GM04504 (cell line): ENCODE measurements at regions not wholly inside any gene's neighbourhood (a gene's known extent, or its start where the extent isn't known, plus 50 kb on each side); places are given as distances from the start of the nearest gene placed in this dataset.

Experiments
- DNase-seq: peaks from one replicate; pipeline ENCODE4 v3.0.0-alpha.2; 2012; ENCODE audit warnings: low read depth

DNA sequence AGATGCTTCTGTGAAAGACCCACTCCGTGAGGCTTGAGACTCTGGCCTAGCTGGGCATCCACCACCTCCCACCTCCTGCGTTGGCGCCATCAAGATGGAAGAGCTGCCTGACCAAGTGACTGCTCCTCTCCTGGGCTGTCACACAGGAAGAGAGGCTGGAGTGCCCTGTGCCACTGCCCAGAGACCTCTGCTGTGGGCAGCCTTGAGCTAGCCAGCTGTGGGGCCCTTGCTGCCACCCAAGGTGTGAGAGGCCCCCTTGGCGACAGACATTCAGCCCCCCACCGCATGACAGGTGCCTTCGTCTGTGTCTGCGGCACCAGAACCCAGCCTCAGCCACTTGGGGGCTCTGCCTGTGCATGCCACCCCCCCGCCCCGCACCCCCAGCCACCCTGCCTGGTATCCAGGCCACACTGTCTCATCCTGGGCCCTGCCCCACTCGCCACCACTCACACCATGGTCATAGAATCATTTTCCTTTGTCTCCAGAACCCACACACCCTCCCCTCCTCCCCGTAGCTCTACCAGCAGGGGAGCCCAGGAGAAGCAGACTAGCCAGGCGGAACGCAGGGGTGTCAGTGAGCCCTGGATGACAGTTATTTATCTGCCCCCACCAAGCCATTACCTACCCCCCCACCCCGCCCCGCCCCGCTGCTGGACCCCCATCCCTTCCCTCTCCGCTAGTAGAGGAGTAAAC lies 120.9 kb upstream of the LHX1 start:
- DNase-seq, result no peak

DNA sequence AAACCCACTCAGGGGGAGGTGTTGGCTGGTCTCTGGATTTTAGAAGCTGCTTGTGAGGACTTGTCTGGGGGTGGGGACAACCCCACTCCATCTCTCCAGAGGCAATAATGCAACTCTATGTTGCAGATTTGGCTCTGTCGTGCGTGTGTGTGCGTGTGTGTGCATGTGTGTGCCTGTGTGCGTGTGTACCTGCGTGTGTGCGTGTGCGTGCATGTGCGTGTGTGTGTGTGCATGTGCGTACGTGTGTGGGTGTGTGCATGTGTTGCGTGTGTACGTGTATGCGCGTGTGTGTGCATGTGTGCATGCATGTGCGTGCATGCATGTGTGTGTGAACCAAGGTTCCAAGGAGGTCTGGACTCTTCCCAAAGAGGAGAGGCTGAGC lies 120.4 kb upstream of the LHX1 start:
- no peak for DNase-seq

DNA sequence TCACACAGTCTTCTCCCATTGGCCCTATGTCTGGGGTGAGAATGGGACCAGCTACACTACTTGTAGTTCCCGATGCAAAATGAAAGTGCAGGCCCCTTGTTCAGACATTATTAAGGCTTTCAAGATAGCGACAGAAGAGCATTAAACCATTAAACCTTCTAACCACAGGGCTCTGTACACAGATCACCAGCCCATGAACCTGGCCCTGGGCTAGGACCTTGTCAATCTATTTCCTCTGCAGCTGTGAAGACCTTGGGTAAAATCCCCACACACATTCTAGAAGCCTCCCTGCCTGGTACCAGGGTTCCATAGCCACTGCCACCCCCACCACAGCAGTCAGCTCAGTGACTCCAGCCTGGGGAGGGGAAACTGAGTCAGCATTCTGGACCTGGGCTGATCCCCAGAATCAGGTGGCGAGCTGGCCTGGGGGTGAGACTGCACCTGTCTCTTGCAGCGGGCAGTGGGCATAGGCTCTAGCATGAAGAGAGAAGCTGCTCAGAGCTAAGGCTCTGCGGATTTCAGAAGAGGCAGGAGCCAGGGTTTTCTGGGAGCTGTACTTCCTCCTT lies 119.7 kb upstream of the LHX1 start:
- no peak for DNase-seq

DNA sequence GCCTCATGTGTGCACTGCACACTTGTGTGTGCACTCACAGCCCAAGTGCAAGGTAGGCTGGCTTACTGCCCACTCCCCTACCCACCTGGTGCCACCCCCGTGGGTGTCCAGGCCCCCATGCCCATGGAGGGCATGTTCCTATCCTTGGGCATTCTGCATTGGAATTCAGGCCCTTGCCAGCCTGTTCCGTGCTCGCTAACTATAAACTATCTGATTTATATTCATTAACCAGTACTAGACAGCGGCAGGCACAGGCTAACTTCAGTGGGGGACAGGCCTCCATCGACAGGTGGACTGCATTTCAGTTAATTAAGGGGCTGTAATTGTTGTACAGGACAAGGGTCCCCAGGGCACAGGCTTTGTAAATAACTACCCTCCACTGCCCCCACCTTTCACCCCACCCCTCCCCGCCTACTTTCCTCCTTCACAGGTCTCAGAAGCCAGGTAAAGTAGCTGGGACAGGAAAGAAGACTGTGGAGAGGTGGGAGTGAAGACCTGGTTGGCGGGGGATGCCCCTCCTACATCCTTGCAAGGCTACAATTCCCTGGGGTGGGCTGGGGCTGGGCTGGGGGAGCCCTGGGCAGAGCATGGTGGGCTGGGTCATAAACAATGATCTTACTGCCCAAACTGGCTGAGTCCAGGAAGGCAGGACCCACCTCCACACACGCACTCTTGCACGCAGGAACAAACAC lies 119.0 kb upstream of the LHX1 start:
- no peak for DNase-seq

DNA sequence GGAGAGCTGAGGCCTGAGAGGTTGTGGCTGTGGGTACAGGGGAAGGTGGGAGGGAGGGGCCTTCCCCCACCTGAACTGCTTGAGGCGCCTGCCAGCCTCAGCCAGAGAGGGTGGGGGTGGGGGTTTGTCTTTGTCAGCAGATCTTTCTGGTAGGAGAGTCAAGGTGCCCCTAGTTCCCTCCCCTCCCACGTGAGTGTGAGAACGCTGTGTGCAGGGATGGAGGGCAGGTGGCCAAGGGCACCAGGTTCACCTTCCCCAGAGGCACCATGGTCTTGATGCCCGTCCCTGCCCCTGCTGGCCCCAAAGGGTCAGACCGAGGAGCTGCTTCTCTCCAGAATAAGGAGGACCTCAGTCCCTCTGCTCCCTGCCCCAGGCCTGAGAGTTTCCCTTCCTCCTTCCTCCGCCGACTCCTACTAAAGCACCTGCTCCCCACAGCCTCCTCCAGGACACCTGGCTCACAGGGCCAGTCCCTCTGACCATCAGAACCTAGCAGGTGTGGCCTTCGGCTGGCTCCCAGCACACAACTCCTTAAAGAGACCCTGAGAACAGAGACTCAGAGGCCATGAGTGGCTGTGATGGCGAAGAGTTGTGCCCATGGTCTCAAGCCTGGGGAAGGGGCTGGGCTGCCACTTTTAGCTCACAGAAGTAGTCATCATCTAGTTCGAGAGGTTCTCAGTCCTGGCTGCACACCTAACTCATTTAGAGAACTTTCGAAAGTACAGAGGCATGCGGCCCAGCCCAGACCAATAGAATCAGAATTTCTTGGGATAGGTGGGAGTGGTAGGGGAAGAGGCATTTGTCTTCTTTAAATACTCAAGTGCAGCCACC lies 113.2 kb upstream of the LHX1 start:
- DNase-seq, result no peak

DNA sequence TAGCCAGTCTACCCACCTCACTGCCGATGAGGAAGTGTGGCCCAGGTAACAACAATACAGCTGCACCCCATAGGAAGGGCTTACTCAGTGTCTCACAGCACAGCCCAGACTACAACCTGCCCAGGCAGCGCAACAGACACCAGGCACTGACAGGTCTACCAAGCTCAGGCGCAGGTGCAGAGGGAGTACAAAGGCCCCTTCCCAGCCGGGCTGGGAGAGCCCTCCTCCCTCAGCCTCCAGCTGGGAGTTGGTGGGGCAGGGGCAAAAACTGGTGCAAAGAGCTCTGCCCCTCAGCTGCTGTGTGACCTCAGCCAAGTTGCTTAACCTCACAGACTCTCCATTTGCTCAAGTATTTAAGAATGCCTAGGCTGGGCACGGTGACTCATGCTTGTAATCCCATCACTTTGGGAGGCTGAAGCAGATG lies 112.6 kb upstream of the LHX1 start:
- DNase-seq, result no peak

DNA sequence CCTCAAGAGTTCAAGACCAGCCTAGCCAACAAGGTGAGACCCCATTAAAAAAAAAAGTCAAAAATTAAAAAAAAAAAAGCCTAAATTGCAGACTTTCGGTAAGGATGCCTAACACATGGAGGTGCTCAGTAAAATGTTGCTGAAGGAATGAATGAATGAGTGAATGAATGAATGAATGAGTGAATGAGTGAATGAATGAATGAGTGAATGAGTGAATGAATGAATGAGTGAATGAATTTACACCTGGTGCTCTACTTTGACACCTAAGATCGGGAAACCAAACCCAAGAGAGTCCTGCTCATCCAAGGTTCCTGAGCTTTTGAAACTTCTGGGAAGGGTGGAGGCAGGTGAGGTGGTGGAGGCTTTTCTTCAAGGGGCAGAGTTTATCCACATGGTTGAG lies 112.2 kb upstream of the LHX1 start:
- DNase-seq, result no peak

DNA sequence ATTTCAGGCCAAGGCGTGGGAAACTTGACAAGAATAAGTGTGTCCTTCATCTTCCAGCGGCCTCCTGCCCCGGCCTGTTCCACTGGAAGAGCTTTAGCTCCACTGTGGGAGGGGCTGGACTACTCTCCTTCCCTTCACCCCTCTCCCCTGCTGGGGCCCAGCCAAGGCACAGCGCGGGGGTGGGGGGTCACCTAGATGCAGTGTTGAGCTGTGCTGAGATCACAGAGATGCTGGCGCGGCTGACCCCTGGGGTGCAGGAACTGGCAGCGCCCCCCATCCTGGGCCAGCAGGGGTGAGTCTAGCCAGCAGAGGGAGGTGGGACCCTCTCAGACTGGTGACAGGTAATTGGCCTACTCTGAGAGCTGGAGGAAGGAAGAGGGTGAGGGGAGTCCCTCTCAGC lies 111.8 kb upstream of the LHX1 start:
- DNase-seq, result no peak

DNA sequence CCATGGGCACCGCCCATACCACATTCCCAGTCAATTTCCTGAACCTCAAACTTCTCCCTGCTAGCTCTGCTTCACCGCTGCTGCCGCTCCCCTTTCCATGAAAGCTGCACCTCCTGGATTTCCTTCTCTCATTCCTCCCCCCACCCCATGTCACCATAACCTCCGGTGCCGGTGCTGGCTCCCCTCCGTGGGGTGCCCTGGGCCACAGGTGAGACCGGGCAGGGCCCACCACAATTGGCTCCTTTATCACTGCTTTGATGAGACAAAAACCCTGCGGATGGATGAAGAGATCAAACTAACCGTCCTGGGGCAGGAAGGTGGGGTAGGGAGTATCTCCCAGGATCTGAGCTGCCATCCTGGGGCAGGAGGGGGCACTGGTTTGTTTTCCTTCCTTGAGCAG lies 111.3 kb upstream of the LHX1 start:
- no peak for DNase-seq

DNA sequence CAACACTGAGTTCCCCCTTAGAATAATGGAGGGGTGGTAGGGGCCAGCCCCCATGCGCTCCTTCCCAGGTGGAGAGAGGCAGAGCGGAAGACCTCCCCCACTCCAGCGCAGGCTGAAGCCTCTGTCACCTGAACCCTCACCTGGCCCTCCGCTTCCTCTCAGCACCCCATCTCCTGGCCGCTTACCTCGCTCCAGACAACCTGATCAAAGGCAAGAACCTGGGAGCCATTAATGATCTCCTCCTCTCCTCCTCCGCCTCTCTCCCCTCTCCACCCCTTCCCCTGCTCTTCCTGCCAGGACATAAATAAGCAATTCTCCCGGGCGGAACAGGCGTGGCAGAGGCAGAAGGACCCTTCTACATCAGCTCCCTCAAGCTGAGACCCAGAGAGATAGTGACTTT lies 110.2 kb upstream of the LHX1 start:
- DNase-seq, result no peak

DNA sequence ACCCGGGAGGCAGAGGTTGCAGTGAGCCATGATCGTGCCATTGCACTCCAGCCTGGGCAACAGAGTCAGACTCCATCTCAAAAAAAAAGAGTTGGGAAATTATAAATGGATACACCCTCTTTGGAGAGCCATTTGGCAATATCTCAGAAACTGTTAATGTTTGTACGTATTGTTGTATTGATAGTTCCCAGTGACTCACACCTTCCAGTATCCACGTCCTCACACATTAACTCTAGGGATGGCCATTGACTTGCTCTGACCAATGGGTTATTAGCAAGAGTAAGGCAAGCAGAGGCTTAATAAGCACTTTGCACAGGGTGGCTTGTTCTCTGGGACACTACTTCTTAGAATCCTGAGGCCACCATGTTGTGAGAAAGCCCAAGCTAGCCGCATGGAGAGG lies 107.6 kb upstream of the LHX1 start:
- no peak for DNase-seq

DNA sequence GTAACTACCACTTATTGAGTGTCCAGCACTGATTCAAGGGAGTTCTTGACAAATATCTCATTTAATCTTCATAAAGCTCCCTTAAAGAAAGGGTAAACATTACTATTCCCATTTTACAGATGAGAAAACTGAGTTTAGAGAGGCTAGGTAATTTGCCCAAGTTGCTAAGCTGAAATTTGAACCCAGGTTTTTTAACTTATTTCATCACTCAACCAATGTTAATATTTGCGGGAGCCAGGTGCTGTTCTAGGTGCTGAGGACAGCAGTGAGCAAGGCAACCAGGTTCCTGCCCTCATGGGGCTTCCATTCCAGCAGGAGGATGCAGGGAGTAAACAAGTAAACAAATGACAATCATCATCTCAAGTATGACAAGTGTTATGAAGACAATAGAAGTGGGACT lies 104.0 kb upstream of the LHX1 start:
- no peak for DNase-seq

DNA sequence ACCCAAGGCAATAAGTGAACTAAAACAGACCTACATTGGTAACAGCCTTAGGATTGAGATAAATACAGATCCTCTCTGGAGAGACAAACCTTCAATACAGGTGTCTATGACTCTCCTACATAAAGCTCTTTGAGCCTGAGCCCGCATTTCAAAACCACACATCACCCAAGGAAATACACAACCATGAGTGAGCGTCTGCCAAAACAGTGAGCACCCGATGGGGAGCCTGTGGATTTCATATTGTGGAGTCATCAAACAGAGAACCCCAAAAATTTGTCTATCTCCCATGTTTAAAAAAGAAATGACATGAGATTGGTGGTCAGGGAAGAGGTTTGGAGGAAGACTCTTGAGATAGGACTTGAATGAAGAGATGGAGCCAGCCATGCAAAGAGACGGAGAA lies 102.2 kb upstream of the LHX1 start:
- no peak for DNase-seq

DNA sequence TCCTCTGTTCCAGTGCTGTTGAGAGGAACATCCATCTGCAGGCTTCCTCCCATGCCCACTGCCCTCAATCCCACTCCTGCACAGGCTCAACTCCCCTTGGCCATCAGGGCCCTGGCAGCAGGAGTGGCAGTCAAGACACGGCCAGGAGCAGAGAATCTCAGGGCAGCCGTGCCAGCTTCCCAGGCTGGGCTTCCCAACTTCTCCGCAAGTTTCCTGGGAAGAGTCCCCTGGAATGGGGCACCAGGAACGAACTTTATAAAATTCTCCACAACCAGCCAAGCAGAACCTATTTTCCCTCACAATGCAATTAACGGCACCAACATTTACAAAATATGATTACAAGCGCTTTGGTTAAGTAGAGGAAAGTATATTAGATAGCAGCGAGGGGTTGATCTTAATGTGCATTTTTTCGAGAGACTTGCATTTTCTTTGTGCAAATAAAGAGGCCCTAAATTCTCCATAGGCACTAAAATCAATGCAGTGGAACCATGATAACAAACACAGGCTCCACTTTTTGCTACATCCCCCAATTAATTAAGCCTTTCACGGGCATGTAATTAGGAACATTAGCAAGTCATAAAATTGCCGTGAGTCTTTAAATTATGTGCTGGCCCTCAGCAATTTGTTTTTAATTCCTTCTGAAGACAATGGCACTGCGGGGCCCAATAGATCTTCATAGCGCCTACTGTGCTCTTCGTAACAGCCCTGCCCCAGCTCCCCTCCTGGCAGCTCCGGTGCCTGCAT lies 99.9 kb upstream of the LHX1 start:
- no peak for DNase-seq

DNA sequence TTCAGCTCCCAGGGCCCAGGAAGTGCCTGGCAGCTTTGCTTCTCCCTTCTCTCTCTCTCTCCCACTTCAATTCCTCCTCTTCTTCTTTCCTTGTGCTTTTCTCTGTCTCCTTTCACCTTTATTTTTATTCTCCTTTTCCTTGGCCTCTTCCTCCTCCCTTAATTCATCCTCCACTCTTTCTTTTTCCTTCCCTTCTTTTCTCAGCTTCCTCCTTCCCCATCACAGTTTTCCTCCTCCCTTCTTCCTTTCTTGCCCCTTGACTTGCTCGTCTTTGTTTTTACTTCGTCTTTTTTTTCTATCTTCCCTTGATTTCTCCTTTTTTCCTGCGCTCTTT lies 99.4 kb upstream of the LHX1 start:
- DNase-seq, result no peak

DNA sequence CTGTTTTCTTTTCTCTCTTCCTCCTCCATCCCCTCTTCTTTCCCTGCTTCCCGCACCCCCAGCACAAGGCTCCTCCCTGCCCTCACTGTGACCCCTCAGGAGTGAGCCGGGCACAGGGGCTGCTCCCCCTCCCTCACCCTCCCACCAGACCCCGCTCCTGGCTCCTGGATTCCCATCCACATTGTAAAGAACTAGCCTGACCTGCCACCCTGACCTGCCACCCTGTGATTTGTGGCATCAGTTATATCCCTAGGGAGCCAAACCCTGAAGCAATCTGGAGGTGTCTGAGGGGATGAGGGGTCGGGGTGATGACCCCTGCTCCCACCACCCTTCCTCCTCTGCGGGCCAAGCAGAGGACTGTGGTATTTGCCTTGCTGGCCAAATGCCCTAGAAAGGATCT lies 98.0 kb upstream of the LHX1 start:
- DNase-seq, result no peak

DNA sequence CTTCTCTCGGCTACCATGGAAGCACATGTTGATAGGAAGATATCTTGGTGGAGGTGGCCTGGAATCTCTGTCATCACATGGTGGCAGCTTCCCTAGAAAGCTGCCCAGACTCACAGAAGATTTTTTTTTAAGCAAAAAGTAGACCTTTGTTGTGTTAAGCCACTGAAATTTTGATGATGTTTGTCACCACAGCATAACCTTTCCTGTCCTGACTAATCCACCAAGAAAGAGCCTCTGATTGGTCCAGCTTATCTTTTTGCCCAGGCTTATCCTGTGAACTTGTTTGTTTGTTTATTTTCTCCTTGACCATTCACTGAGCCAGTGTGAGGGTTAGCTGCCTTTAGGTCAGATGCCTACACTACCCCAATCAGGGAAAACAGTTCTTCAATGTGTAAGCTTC lies 96.5 kb upstream of the LHX1 start:
- DNase-seq, result no peak

DNA sequence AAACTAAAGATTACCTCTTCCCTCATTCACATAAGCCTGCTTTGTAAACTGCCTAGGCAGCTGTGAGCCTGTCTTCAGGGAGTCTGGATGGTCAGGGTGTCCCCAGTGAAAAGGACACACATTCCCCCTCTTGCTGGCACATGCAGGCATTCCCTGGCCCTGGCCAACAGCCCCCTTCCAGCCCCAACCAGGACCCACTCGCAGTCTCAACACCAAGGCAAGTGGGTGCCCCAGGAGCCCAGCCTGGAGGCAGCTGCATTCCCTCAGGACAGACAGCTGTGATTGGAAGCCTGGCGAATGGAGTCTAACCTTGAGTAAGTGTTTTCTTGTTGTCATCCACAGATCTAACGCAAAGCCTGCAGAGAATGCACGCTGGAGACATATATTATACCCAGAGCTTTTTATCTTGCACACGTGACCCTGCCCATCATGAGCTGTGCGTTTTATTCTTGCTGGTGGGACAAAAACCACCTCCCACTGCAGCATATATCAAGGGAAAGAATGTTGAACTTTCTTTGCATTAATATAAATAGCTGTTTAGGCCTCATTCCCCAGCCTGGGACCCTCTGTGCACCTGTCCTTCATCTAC lies 95.0 kb upstream of the LHX1 start:
- no peak for DNase-seq

DNA sequence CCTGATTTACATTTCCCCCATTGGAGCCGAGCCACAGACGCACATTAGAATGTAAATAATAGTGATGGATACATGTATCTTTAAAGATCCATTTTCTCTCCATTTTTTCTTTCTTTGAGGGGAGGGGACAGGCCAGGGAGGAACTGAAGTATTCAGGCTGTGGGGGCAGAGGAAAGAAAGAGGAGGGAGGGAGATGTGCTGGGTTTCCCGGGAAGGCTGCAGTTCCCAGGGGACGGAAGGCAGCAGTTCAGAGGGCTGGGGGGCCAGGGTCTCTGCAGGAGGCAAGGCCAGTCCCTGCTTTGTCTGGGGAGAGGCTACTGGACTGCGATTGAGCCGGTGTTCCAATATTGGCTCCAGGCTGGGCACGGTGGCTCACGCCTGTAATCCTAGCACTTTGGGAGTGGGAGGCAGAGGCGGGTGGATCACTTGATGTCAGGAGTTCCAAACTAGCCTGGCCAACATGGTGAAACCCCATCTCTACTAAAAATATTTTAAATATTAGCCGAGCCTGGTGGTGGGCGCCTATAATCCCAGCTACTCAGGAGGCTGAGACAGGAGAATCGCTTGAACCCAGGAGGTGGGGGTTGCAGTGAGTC lies 94.2 kb upstream of the LHX1 start:
- DNase-seq, result no peak

DNA sequence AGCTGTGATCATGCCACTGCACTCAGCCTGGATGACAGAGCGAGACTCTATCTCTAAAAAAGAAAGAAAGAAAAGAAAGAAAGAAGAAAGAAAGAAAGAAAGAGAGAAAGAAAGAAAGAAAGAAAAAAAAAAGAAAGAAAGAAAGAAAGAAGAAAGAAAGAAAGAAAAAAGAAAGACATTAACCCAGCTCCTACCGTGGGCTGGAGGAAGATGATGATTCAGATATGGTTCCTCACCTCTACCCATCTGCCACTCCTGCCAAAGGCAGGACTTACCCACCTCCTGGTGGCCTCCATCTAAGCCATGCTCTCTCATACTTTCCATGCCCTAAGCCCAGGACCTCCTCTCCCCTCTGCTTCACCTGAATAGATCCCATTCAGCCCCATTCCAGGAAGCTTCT lies 93.3 kb upstream of the LHX1 start:
- no peak for DNase-seq

DNA sequence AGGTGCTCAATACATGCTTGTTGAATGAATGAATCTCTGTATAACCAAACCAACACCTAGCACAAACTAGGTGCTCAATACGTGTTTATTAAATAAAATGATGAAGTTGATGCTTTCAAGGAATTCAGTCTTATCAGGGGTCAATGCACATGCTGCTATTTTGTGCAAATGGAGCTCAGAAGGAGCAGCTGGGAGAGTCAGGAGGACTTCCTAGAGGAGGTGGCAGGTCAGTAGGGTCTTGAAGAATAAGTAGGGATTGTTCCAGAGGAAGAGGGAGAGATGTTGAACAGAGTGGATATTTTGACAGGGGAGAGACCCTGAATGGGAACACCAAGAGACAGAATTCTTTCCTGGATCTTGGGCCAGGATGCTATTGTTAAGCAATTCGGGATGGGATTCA lies 92.7 kb upstream of the LHX1 start:
- DNase-seq, result no peak

DNA sequence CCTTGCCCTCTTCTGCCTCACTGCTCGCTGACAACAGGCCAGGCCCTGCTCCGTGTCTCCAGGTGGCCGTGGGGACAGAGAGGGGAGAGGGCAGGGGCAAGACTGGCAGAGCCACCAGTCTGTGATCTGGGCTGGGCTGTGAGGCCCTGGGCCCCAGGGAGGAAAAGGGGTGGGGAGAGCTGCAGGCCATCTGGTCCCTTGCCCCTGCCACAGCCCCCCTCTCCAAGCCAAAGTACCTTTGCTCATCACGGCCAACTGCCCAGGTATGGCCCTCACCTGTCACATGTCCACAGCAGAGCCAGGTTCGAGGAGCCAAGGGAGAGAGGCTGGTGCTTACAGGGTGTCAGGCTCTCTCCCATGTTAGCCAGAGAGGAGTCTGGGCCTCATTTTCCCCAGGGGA lies 91.4 kb upstream of the LHX1 start:
- DNase-seq, result no peak
